WTC11 (cell line): ENCODE measurements at regions not wholly inside any gene's neighbourhood (a gene's known extent, or its start where the extent isn't known, plus 50 kb on each side); places are given as distances from the start of the nearest gene placed in this dataset.

Experiments
- ATAC-seq: fragments of 200-7000 bp; cut with Tn5 transposase; 2 replicates; pipeline ENCODE4 v1.10.0; 2021; ENCODE audit warnings: mild to moderate bottlenecking, moderate library complexity
- CTCF ChIA-PET: fragments of 300-600 bp; sonication (Branson Sonifier 250); formaldehyde crosslinking; loops from one replicate; lab custom pipeline; 2021; ENCODE audit warnings: antibody characterized with exemption; lab: Charles Lee
- POLR2A ChIA-PET: fragments of 350-600 bp; sonication (Branson Sonifier 250); formaldehyde crosslinking; loops from one replicate; lab custom pipeline; 2021; ENCODE audit warnings: antibody characterized with exemption; lab: Charles Lee
- DNase-seq: peaks from one replicate; pipeline ENCODE4 v3.0.0; 2021; ENCODE audit warnings: low spot score
- H3K27ac Mint-ChIP-seq: 2 replicates; pipeline ENCODE4 v1.8.0; 2021; ENCODE audit warnings: mixed read lengths
- H3K27me3 Mint-ChIP-seq: 2 replicates; pipeline ENCODE4 v1.8.0; 2021; ENCODE audit warnings: low read depth, mild to moderate bottlenecking, moderate library complexity, mixed read lengths
- H3K36me3 Mint-ChIP-seq: 2 replicates; pipeline ENCODE4 v1.8.0; 2021; ENCODE audit warnings: mixed read lengths
- H3K4me1 Mint-ChIP-seq: 2 replicates; pipeline ENCODE4 v1.8.0; 2022; ENCODE audit warnings: mixed read lengths
- H3K4me3 Mint-ChIP-seq: 2 replicates; pipeline ENCODE4 v1.8.0; 2021; ENCODE audit warnings: mild to moderate bottlenecking, moderate library complexity, mixed read lengths
- H3K9me3 Mint-ChIP-seq: 2 replicates; pipeline ENCODE4 v1.8.0; 2021; ENCODE audit warnings: mixed read lengths
- ATF1 ChIP-seq: sonication (generic); formaldehyde crosslinking; IDR thresholded peaks from 2 replicates; pipeline ENCODE4 v1.8.1; 2023; ENCODE audit warnings: mild to moderate bottlenecking, moderate library complexity, missing genetic modification reagents
- FOXP1 ChIP-seq: sonication (generic); formaldehyde crosslinking; IDR thresholded peaks from 2 replicates; pipeline ENCODE4 v1.8.0; 2022; ENCODE audit warnings: missing genetic modification reagents, mild to moderate bottlenecking, moderate library complexity, borderline replicate concordance
- GABPB1 ChIP-seq: sonication (generic); formaldehyde crosslinking; IDR thresholded peaks from 2 replicates; pipeline ENCODE4 v1.8.1; 2023; ENCODE audit warnings: mild to moderate bottlenecking, missing genetic modification reagents
- NFE2L1 ChIP-seq: sonication (generic); formaldehyde crosslinking; IDR thresholded peaks from 2 replicates; pipeline ENCODE4 v1.8.1; 2023; ENCODE audit warnings: missing genetic modification reagents
- NR1H2 ChIP-seq: sonication (generic); formaldehyde crosslinking; IDR thresholded peaks from 2 replicates; pipeline ENCODE4 v1.9.0; 2021; ENCODE audit warnings: mild to moderate bottlenecking, moderate library complexity, missing genetic modification reagents
- SOX15 ChIP-seq: fragments of 250-450 bp; sonication (Bioruptor Pico); IDR thresholded peaks from 2 replicates; pipeline ENCODE4 v1.9.0; 2021; ENCODE audit warnings: mild to moderate bottlenecking
- TCF7 ChIP-seq: sonication (generic); formaldehyde crosslinking; IDR thresholded peaks from 2 replicates; pipeline ENCODE4 v1.8.0; 2022; ENCODE audit warnings: mild to moderate bottlenecking, low read depth, missing genetic modification reagents, moderate library complexity
- TP53 ChIP-seq: sonication (generic); formaldehyde crosslinking; IDR thresholded peaks from 2 replicates; pipeline ENCODE4 v1.8.1; 2023; ENCODE audit warnings: mild to moderate bottlenecking, missing genetic modification reagents
- TF ChIP-seq, protein P1 (sequence below): sonication (generic); formaldehyde crosslinking; IDR thresholded peaks from 2 replicates; pipeline ENCODE4 v1.8.0; 2022; ENCODE audit warnings: missing genetic modification reagents
- TF ChIP-seq, protein P2 (sequence below): fragments of 250-450 bp; sonication (Bioruptor Pico); IDR thresholded peaks from 2 replicates; pipeline ENCODE4 v1.9.0; 2021; ENCODE audit warnings: mild to moderate bottlenecking
- TF ChIP-seq, protein P3 (sequence below): fragments of 250-450 bp; sonication (Bioruptor Pico); IDR thresholded peaks from 2 replicates; pipeline ENCODE4 v1.9.0; 2021; ENCODE audit warnings: mild to moderate bottlenecking, borderline replicate concordance
- TF ChIP-seq, protein P4 (sequence below): fragments of 250-450 bp; sonication (Bioruptor Pico); IDR thresholded peaks from 2 replicates; pipeline ENCODE4 v1.9.0; 2021; ENCODE audit warnings: mild to moderate bottlenecking
- TF ChIP-seq, protein P5 (sequence below): fragments of 250-450 bp; sonication (Bioruptor Pico); IDR thresholded peaks from 2 replicates; pipeline ENCODE4 v2.1.2; 2022; ENCODE audit warnings: mild to moderate bottlenecking, moderate library complexity
- TF ChIP-seq, protein P6 (sequence below): sonication (generic); formaldehyde crosslinking; IDR thresholded peaks from 2 replicates; pipeline ENCODE4 v1.8.1; 2023; ENCODE audit warnings: mild to moderate bottlenecking, moderate library complexity, missing genetic modification reagents
- TF ChIP-seq, protein P7 (sequence below): sonication (generic); formaldehyde crosslinking; IDR thresholded peaks from 2 replicates; pipeline ENCODE4 v1.8.0; 2022; ENCODE audit warnings: mild to moderate bottlenecking, missing genetic modification reagents
- TF ChIP-seq, protein P8 (sequence below): sonication (generic); formaldehyde crosslinking; IDR thresholded peaks from 2 replicates; pipeline ENCODE4 v1.8.1; 2023; ENCODE audit warnings: mild to moderate bottlenecking, missing genetic modification reagents, moderate library complexity
- TF ChIP-seq, protein P9 (sequence below): fragments of 250-450 bp; sonication (Bioruptor Pico); IDR thresholded peaks from 2 replicates; pipeline ENCODE4 v1.8.0; 2021; ENCODE audit warnings: mild to moderate bottlenecking

DNA sequence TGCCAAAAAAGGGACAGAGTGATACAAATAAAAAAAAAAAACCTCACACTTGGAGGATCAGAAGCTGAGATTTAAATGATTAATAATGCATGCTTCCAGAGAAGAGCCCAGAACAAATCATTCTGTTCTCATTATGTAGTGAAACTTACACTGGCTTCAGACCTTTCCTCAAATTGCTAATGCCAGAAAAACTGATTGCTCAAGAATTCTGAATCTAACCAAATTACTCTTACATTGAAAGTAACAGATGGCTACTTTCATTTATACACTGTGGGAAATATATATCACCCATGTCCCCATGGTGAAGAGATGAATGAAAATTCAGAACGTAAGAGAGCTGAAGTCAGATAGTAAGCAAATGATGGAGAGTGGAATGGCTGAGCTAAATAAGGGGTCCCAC is 85.9 kb upstream of the NSMCE3 start:
- Mint-ChIP-seq H3K36me3 (no peaks in the 10 kb centered on the region), H3K9me3 (no peaks in the 10 kb centered on the region), H3K4me3 (no peak overlapping the region), H3K27me3 (no peaks in the 10 kb centered on the region), H3K27ac (no peak overlapping the region), H3K4me1 (no peaks in the 10 kb centered on the region)
- ChIA-PET POLR2A (no interaction called here), CTCF (interaction anchor here (0.7 to 1.2 kb wide), 2 partner anchors 252 to 253 kb away, joined by 3 read pairs; no protein-coding TSS in a partner anchor)
- DNase-seq (no peak), ATAC-seq (no peak)
- TF ChIP-seq NFE2L1 = no peak
- no peak for TF ChIP-seq SOX15 (CRISPR knock-in tag)
- TF ChIP-seq, protein P1, sequence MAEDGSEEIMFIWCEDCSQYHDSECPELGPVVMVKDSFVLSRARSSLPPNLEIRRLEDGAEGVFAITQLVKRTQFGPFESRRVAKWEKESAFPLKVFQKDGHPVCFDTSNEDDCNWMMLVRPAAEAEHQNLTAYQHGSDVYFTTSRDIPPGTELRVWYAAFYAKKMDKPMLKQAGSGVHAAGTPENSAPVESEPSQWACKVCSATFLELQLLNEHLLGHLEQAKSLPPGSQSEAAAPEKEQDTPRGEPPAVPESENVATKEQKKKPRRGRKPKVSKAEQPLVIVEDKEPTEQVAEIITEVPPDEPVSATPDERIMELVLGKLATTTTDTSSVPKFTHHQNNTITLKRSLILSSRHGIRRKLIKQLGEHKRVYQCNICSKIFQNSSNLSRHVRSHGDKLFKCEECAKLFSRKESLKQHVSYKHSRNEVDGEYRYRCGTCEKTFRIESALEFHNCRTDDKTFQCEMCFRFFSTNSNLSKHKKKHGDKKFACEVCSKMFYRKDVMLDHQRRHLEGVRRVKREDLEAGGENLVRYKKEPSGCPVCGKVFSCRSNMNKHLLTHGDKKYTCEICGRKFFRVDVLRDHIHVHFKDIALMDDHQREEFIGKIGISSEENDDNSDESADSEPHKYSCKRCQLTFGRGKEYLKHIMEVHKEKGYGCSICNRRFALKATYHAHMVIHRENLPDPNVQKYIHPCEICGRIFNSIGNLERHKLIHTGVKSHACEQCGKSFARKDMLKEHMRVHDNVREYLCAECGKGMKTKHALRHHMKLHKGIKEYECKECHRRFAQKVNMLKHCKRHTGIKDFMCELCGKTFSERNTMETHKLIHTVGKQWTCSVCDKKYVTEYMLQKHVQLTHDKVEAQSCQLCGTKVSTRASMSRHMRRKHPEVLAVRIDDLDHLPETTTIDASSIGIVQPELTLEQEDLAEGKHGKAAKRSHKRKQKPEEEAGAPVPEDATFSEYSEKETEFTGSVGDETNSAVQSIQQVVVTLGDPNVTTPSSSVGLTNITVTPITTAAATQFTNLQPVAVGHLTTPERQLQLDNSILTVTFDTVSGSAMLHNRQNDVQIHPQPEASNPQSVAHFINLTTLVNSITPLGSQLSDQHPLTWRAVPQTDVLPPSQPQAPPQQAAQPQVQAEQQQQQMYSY (CRISPR knock-in tag) = no peak
- TF ChIP-seq, protein P2, sequence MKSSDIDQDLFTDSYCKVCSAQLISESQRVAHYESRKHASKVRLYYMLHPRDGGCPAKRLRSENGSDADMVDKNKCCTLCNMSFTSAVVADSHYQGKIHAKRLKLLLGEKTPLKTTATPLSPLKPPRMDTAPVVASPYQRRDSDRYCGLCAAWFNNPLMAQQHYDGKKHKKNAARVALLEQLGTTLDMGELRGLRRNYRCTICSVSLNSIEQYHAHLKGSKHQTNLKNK = no peak
- TF ChIP-seq TCF7 (CRISPR knock-in tag) = no peak
- no peak for TF ChIP-seq GABPB1 (CRISPR knock-in tag)
- no peak for TF ChIP-seq NR1H2 (CRISPR knock-in tag)
- no peak for TF ChIP-seq ATF1 (CRISPR knock-in tag)
- no peak for TF ChIP-seq FOXP1 (CRISPR knock-in tag)
- TF ChIP-seq, protein P3, sequence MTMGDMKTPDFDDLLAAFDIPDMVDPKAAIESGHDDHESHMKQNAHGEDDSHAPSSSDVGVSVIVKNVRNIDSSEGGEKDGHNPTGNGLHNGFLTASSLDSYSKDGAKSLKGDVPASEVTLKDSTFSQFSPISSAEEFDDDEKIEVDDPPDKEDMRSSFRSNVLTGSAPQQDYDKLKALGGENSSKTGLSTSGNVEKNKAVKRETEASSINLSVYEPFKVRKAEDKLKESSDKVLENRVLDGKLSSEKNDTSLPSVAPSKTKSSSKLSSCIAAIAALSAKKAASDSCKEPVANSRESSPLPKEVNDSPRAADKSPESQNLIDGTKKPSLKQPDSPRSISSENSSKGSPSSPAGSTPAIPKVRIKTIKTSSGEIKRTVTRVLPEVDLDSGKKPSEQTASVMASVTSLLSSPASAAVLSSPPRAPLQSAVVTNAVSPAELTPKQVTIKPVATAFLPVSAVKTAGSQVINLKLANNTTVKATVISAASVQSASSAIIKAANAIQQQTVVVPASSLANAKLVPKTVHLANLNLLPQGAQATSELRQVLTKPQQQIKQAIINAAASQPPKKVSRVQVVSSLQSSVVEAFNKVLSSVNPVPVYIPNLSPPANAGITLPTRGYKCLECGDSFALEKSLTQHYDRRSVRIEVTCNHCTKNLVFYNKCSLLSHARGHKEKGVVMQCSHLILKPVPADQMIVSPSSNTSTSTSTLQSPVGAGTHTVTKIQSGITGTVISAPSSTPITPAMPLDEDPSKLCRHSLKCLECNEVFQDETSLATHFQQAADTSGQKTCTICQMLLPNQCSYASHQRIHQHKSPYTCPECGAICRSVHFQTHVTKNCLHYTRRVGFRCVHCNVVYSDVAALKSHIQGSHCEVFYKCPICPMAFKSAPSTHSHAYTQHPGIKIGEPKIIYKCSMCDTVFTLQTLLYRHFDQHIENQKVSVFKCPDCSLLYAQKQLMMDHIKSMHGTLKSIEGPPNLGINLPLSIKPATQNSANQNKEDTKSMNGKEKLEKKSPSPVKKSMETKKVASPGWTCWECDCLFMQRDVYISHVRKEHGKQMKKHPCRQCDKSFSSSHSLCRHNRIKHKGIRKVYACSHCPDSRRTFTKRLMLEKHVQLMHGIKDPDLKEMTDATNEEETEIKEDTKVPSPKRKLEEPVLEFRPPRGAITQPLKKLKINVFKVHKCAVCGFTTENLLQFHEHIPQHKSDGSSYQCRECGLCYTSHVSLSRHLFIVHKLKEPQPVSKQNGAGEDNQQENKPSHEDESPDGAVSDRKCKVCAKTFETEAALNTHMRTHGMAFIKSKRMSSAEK (CRISPR knock-in tag) = no peak
- TF ChIP-seq, protein P4, sequence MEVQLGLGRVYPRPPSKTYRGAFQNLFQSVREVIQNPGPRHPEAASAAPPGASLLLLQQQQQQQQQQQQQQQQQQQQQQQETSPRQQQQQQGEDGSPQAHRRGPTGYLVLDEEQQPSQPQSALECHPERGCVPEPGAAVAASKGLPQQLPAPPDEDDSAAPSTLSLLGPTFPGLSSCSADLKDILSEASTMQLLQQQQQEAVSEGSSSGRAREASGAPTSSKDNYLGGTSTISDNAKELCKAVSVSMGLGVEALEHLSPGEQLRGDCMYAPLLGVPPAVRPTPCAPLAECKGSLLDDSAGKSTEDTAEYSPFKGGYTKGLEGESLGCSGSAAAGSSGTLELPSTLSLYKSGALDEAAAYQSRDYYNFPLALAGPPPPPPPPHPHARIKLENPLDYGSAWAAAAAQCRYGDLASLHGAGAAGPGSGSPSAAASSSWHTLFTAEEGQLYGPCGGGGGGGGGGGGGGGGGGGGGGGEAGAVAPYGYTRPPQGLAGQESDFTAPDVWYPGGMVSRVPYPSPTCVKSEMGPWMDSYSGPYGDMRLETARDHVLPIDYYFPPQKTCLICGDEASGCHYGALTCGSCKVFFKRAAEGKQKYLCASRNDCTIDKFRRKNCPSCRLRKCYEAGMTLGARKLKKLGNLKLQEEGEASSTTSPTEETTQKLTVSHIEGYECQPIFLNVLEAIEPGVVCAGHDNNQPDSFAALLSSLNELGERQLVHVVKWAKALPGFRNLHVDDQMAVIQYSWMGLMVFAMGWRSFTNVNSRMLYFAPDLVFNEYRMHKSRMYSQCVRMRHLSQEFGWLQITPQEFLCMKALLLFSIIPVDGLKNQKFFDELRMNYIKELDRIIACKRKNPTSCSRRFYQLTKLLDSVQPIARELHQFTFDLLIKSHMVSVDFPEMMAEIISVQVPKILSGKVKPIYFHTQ (CRISPR knock-in tag) = no peak
- TF ChIP-seq, protein P5, sequence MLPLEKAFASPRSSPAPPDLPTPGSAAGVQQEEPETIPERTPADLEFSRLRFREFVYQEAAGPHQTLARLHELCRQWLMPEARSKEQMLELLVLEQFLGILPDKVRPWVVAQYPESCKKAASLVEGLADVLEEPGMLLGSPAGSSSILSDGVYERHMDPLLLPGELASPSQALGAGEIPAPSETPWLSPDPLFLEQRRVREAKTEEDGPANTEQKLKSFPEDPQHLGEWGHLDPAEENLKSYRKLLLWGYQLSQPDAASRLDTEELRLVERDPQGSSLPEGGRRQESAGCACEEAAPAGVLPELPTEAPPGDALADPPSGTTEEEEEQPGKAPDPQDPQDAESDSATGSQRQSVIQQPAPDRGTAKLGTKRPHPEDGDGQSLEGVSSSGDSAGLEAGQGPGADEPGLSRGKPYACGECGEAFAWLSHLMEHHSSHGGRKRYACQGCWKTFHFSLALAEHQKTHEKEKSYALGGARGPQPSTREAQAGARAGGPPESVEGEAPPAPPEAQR (CRISPR knock-in tag) = no peak
- TF ChIP-seq, protein P6, sequence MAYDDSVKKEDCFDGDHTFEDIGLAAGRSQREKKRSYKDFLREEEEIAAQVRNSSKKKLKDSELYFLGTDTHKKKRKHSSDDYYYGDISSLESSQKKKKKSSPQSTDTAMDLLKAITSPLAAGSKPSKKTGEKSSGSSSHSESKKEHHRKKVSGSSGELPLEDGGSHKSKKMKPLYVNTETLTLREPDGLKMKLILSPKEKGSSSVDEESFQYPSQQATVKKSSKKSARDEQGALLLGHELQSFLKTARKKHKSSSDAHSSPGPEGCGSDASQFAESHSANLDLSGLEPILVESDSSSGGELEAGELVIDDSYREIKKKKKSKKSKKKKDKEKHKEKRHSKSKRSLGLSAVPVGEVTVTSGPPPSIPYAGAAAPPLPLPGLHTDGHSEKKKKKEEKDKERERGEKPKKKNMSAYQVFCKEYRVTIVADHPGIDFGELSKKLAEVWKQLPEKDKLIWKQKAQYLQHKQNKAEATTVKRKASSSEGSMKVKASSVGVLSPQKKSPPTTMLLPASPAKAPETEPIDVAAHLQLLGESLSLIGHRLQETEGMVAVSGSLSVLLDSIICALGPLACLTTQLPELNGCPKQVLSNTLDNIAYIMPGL (CRISPR knock-in tag) = no peak
- TF ChIP-seq, protein P7, sequence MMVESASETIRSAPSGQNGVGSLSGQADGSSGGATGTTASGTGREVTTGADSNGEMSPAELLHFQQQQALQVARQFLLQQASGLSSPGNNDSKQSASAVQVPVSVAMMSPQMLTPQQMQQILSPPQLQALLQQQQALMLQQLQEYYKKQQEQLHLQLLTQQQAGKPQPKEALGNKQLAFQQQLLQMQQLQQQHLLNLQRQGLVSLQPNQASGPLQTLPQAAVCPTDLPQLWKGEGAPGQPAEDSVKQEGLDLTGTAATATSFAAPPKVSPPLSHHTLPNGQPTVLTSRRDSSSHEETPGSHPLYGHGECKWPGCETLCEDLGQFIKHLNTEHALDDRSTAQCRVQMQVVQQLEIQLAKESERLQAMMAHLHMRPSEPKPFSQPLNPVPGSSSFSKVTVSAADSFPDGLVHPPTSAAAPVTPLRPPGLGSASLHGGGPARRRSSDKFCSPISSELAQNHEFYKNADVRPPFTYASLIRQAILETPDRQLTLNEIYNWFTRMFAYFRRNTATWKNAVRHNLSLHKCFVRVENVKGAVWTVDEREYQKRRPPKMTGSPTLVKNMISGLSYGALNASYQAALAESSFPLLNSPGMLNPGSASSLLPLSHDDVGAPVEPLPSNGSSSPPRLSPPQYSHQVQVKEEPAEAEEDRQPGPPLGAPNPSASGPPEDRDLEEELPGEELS = no peak
- TF ChIP-seq, protein P8, sequence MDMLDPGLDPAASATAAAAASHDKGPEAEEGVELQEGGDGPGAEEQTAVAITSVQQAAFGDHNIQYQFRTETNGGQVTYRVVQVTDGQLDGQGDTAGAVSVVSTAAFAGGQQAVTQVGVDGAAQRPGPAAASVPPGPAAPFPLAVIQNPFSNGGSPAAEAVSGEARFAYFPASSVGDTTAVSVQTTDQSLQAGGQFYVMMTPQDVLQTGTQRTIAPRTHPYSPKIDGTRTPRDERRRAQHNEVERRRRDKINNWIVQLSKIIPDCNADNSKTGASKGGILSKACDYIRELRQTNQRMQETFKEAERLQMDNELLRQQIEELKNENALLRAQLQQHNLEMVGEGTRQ = no peak
- no peak for TF ChIP-seq TP53 (CRISPR knock-in tag)
- TF ChIP-seq, protein P9, sequence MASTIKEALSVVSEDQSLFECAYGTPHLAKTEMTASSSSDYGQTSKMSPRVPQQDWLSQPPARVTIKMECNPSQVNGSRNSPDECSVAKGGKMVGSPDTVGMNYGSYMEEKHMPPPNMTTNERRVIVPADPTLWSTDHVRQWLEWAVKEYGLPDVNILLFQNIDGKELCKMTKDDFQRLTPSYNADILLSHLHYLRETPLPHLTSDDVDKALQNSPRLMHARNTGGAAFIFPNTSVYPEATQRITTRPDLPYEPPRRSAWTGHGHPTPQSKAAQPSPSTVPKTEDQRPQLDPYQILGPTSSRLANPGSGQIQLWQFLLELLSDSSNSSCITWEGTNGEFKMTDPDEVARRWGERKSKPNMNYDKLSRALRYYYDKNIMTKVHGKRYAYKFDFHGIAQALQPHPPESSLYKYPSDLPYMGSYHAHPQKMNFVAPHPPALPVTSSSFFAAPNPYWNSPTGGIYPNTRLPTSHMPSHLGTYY (CRISPR knock-in tag) = no peak
